ENCODE measurements at regions not wholly inside any gene's neighbourhood (a gene's known extent, or its start where the extent isn't known, plus 50 kb on each side); places are given as distances from the start of the nearest gene placed in this dataset.

DNA sequence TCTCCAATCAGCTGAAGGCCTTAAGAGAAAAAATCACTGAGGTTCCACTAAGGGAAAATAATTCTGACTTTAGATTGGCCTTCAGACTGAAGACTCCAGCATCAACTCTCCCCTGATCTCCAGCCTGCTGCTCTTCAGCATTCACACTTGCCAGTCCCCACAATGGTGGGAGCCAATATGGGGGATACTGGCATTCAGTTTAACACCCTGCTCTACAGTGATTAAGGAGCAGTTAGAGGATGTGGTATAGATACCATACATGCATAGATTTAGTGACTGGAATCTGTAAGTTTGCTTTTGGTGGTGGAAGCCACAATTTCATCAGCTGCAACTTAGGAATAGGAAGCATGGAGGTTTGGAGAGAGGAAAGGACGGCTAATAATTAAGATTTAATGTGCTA, 2017.7 kb upstream of the CDH6 start:
- H3K4me1 ChIP-seq (ENCODE audit: insufficient read depth, low read length), result no peaks in the 10 kb centered on the region
- no peaks in the 10 kb centered on the region for H3K9me3 ChIP-seq (ENCODE audit: low read depth, low read length)
- H2AFZ ChIP-seq (ENCODE audit: low read length), result no peak overlapping the region
- no peaks in the 10 kb centered on the region for H3K79me2 ChIP-seq (ENCODE audit: insufficient read depth, low read length)
- DNase-seq (ENCODE audit: insufficient read length, low spot score, missing footprints), result no peak
- H4K20me1 ChIP-seq (ENCODE audit: insufficient read depth, low read length), result no peaks in the 10 kb centered on the region
- no peak overlapping the region for H3K4me3 ChIP-seq (ENCODE audit: insufficient read depth, low read length)
- no peaks in the 10 kb centered on the region for H3K27me3 ChIP-seq (ENCODE audit: insufficient read depth, low read length)
- no peak overlapping the region for H3K27ac ChIP-seq (ENCODE audit: low read depth, low read length)
- H3K36me3 ChIP-seq (ENCODE audit: insufficient read depth, low read length), result no peaks in the 10 kb centered on the region
- TF ChIP-seq CTCF (IDR thresholded peaks at IDR 0.05; ENCODE audit: extremely low read depth, low read depth, low read length), result no peak
- no peak overlapping the region for H3K4me2 ChIP-seq (ENCODE audit: insufficient read depth, low read length)

GRCh38 chr5:29170599-29170998, 2022.9 kb upstream of the CDH6 start:
- Histone ChIP-seq H3K27me3 (ENCODE audit: insufficient read depth, low read length) (no peaks in the 10 kb centered on the region), H3K9me3 (ENCODE audit: low read depth, low read length) (peaks cover 3% of the 10 kb centered on the region), H3K4me1 (ENCODE audit: insufficient read depth, low read length) (no peaks in the 10 kb centered on the region), H3K79me2 (ENCODE audit: insufficient read depth, low read length) (no peaks in the 10 kb centered on the region), H3K4me2 (ENCODE audit: insufficient read depth, low read length) (no peak overlapping the region), H2AFZ (ENCODE audit: low read length) (no peak overlapping the region), H3K36me3 (ENCODE audit: insufficient read depth, low read length) (no peaks in the 10 kb centered on the region), H3K4me3 (ENCODE audit: insufficient read depth, low read length) (no peak overlapping the region), H3K27ac (ENCODE audit: low read depth, low read length) (no peak overlapping the region), H4K20me1 (ENCODE audit: insufficient read depth, low read length) (no peaks in the 10 kb centered on the region)
- no peak for TF ChIP-seq CTCF (IDR thresholded peaks at IDR 0.05; ENCODE audit: extremely low read depth, low read depth, low read length)
- DNase-seq (ENCODE audit: insufficient read length, low spot score, missing footprints), result no peak

DNA sequence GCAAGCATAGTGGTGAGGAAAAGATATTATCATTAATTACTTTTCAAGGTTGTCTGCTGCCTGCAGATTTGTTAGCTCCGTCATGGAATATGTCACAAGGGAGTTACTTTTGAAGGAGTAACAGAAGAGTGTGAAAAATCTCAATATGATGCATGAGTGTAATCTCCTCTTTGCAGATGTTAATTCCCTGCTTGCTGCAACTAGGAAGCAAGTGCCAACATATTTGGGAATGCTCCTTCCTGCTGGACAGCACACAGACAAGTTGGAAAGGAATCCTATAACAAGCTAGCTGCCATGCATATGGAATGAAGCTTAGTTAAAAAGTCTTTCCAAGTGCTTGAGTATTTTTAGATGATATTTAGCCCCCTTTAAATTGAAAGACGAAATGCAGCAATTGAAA, 2023.6 kb upstream of the CDH6 start:
- H3K4me3 ChIP-seq (ENCODE audit: insufficient read depth, low read length), result no peak overlapping the region
- no peaks in the 10 kb centered on the region for H3K27me3 ChIP-seq (ENCODE audit: insufficient read depth, low read length)
- H3K4me2 ChIP-seq (ENCODE audit: insufficient read depth, low read length), result no peak overlapping the region
- H3K4me1 ChIP-seq (ENCODE audit: insufficient read depth, low read length), result no peaks in the 10 kb centered on the region
- no peaks in the 10 kb centered on the region for H3K36me3 ChIP-seq (ENCODE audit: insufficient read depth, low read length)
- H3K79me2 ChIP-seq (ENCODE audit: insufficient read depth, low read length), result no peaks in the 10 kb centered on the region
- TF ChIP-seq CTCF (IDR thresholded peaks at IDR 0.05; ENCODE audit: extremely low read depth, low read depth, low read length), result no peak
- no peaks in the 10 kb centered on the region for H4K20me1 ChIP-seq (ENCODE audit: insufficient read depth, low read length)
- H2AFZ ChIP-seq (ENCODE audit: low read length), result no peak overlapping the region
- DNase-seq (ENCODE audit: insufficient read length, low spot score, missing footprints), result no peak
- peaks cover 3% of the 10 kb centered on the region for H3K9me3 ChIP-seq (ENCODE audit: low read depth, low read length)
- no peak overlapping the region for H3K27ac ChIP-seq (ENCODE audit: low read depth, low read length)

- no peaks in the 10 kb centered on the region for H3K27me3 ChIP-seq (ENCODE audit: insufficient read depth, low read length)
- no peak overlapping the region for H3K4me3 ChIP-seq (ENCODE audit: insufficient read depth, low read length)
- H3K79me2 ChIP-seq (ENCODE audit: insufficient read depth, low read length), result no peaks in the 10 kb centered on the region
- no peaks in the 10 kb centered on the region for H3K4me1 ChIP-seq (ENCODE audit: insufficient read depth, low read length)
- TF ChIP-seq CTCF (IDR thresholded peaks at IDR 0.05; ENCODE audit: extremely low read depth, low read depth, low read length), result no peak
- H3K27ac ChIP-seq (ENCODE audit: low read depth, low read length), result no peak overlapping the region
- H4K20me1 ChIP-seq (ENCODE audit: insufficient read depth, low read length), result no peaks in the 10 kb centered on the region
- no peak overlapping the region for H3K4me2 ChIP-seq (ENCODE audit: insufficient read depth, low read length)
- H3K36me3 ChIP-seq (ENCODE audit: insufficient read depth, low read length), result no peaks in the 10 kb centered on the region
- no peak overlapping the region for H2AFZ ChIP-seq (ENCODE audit: low read length)
- no peaks in the 10 kb centered on the region for H3K9me3 ChIP-seq (ENCODE audit: low read depth, low read length)
- DNase-seq (ENCODE audit: insufficient read length, low spot score, missing footprints), result no peak
Observed at GRCh38 chr5:29162297-29162696, 2031.2 kb upstream of the CDH6 start.

Measured in osteoblast (primary cell).